GM12878 (cell line): ENCODE measurements at regions not wholly inside any gene's neighbourhood (a gene's known extent, or its start where the extent isn't known, plus 50 kb on each side); places are given as distances from the start of the nearest gene placed in this dataset.

Experiments used
- ATAC-seq: fragments of 200-7000 bp; cut with Tn5 transposase; 3 replicates; pipeline ENCODE4 v1.9.1; 2020; ENCODE audit warnings: mild to moderate bottlenecking, moderate library complexity
- BruUV-seq: library from RNA; stranded (reverse); fragments of 400-500 nt; replicated peaks from 2 replicates; lab custom pipeline; 2021; lab: Mats Ljungman, UMichigan
- CTCF ChIA-PET: fragments of 300-600 bp; sonication (Branson Sonifier 250); formaldehyde crosslinking; extraction: SDS; loops from one replicate; lab custom pipeline; 2021; ENCODE audit warnings: inconsistent platforms; lab: Yijun Ruan, JAX
- POLR2A ChIA-PET: fragments of 350-600 bp; formaldehyde crosslinking; extraction: SDS; loops from one replicate; lab custom pipeline; 2021; ENCODE audit warnings: inconsistent platforms; lab: Charles Lee
- RAD21 ChIA-PET: fragments of 300-600 bp; sonication (Branson Sonifier 250); formaldehyde crosslinking; loops from one replicate; lab custom pipeline; 2023; ENCODE audit warnings: antibody characterized with exemption; ENCODE audit not compliant: unreplicated experiment; lab: Charles Lee
- SMC1A ChIA-PET: fragments of 300-600 bp; sonication (Branson Sonifier 250); formaldehyde crosslinking; loops from one replicate; lab custom pipeline; 2023; ENCODE audit not compliant: unreplicated experiment, uncharacterized antibody; lab: Charles Lee
- DNase-seq: peaks from one replicate; pipeline ENCODE4 v3.0.0-alpha.2; 2011; ENCODE audit warnings: low read depth, low spot score
- FAIRE-seq: peaks from 3 replicates; lab custom pipeline; 2011; peaks lifted over from hg19 to GRCh38; lab: Jason Lieb, UNC
- H2AFZ ChIP-seq: 2 replicates; pipeline ENCODE4 v1.6.0; 2011; ENCODE audit warnings: low read depth, low read length, control low read depth; ENCODE audit not compliant: control insufficient read depth
- H3K27ac ChIP-seq: 2 replicates; pipeline ENCODE4 v1.5.1; 2011; ENCODE audit warnings: control low read depth; ENCODE audit not compliant: control insufficient read depth, insufficient read depth
- H3K27me3 ChIP-seq, 2 experiments: replicated peaks in 1 of 2; 2 replicates each; pipeline versions ENCODE4 v1.6.0 to v1.6.1; 2011; ENCODE audit warnings: low read length in 1 of 2; ENCODE audit not compliant: control insufficient read depth in 2 of 2, insufficient read depth in 2 of 2
- H3K36me3 ChIP-seq, 2 experiments: 2 replicates each; pipeline ENCODE4 v1.5.1; 2011; ENCODE audit warnings: low read length in 1 of 2; ENCODE audit not compliant: control insufficient read depth in 2 of 2, insufficient read depth in 2 of 2
- H3K4me1 ChIP-seq: 2 replicates; pipeline ENCODE4 v1.6.1; 2011; ENCODE audit warnings: mild to moderate bottlenecking, low read length, moderate library complexity, mixed read lengths; ENCODE audit not compliant: control insufficient read depth, insufficient read depth
- H3K4me2 ChIP-seq: 2 replicates; pipeline ENCODE4 v1.6.0; 2011; ENCODE audit warnings: control low read depth; ENCODE audit not compliant: control insufficient read depth, insufficient read depth
- H3K4me3 ChIP-seq: fragments of 200-600 bp; sonication (generic); 2 replicates; pipeline ENCODE4 v1.5.1; 2016
- H3K79me2 ChIP-seq: 2 replicates; pipeline ENCODE4 v1.6.0; 2011; ENCODE audit warnings: low read length; ENCODE audit not compliant: control insufficient read depth, insufficient read depth
- H3K9ac ChIP-seq: 2 replicates; pipeline ENCODE4 v1.8.0; 2011; ENCODE audit warnings: low read length, control low read depth, mixed read lengths; ENCODE audit not compliant: control insufficient read depth, insufficient read depth
- H3K9me3 ChIP-seq: replicated peaks from 3 replicates; pipeline ENCODE4 v1.5.1; 2011; ENCODE audit warnings: mild to moderate bottlenecking, low read length; ENCODE audit not compliant: control insufficient read depth, insufficient read depth
- H4K20me1 ChIP-seq: 2 replicates; pipeline ENCODE4 v1.6.0; 2011; ENCODE audit not compliant: control insufficient read depth, insufficient read depth
- BHLHE40 ChIP-seq, 2 experiments: fragments of 450-650 bp in 1 of 2; IDR thresholded peaks; 2 replicates each; pipeline ENCODE4 v1.6.1; 2011 to 2017; ENCODE audit warnings: low read depth in 2 of 2, borderline replicate concordance in 1 of 2, improper control_type of control experiment in 1 of 2, low read length in 1 of 2, mild to moderate bottlenecking in 1 of 2
- CBFB ChIP-seq: IDR thresholded peaks from 2 replicates; pipeline ENCODE4 v1.6.1; 2016; ENCODE audit warnings: antibody characterized with exemption, low read depth
- CHD4 ChIP-seq: fragments of 200-600 bp; sonication (generic); IDR thresholded peaks from 2 replicates; pipeline ENCODE4 v1.6.1; 2016; ENCODE audit warnings: mild to moderate bottlenecking
- CUX1 ChIP-seq: IDR thresholded peaks from 2 replicates; pipeline ENCODE4 v1.6.1; 2012; ENCODE audit warnings: improper control_type of control experiment, low read depth, low read length; ENCODE audit not compliant: insufficient replicate concordance
- EED ChIP-seq: sonication (generic); IDR thresholded peaks from 2 replicates; pipeline ENCODE4 v1.6.1; 2016; ENCODE audit warnings: antibody characterized with exemption, low read depth
- IRF3 ChIP-seq: fragments of 450-650 bp; IDR thresholded peaks from 2 replicates; pipeline ENCODE4 v1.6.1; 2014; ENCODE audit warnings: mild to moderate bottlenecking
- MTA2 ChIP-seq: fragments of 450-650 bp; IDR thresholded peaks from 2 replicates; pipeline ENCODE4 v1.6.1; 2016; ENCODE audit warnings: low read depth, mild to moderate bottlenecking, moderate library complexity
- MYC ChIP-seq: IDR thresholded peaks from 2 replicates; pipeline ENCODE4 v1.6.1; 2011; ENCODE audit warnings: mild to moderate bottlenecking, low read length, moderate library complexity, inconsistent platforms; ENCODE audit not compliant: insufficient read depth, insufficient replicate concordance, insufficient read length, severe bottlenecking
- NFIC ChIP-seq: IDR thresholded peaks from 2 replicates; pipeline ENCODE4 v1.6.1; 2012; ENCODE audit warnings: low read depth, mild to moderate bottlenecking, inconsistent platforms, low read length, moderate library complexity
- POLR2AphosphoS2 ChIP-seq: IDR thresholded peaks from 2 replicates; pipeline ENCODE4 v1.6.1; 2011; ENCODE audit warnings: low read depth, mild to moderate bottlenecking, low read length, improper control_type of control experiment, moderate library complexity
- PRDM15 ChIP-seq: fragments of 450-650 bp; formaldehyde crosslinking; IDR thresholded peaks from 2 replicates; pipeline ENCODE4 v1.4.0; 2020; ENCODE audit warnings: mild to moderate bottlenecking, moderate library complexity
- SRF ChIP-seq, 2 experiments: IDR thresholded peaks; 2 replicates each; pipeline ENCODE4 v1.6.1; 2011; ENCODE audit warnings: low read depth in 2 of 2, low read length in 2 of 2, mild to moderate bottlenecking in 1 of 2, moderate library complexity in 1 of 2
- ZBED1 ChIP-seq: IDR thresholded peaks from 2 replicates; pipeline ENCODE4 v1.6.1; 2016; ENCODE audit warnings: borderline replicate concordance
- ZNF384 ChIP-seq: IDR thresholded peaks from 2 replicates; pipeline ENCODE4 v1.6.1; 2012; ENCODE audit warnings: low read depth, mild to moderate bottlenecking, low read length, improper control_type of control experiment, borderline replicate concordance
- WGBS: methylation state at CpG from one replicate; pipeline ENCODE4 v1.1.6; 2016; ENCODE audit warnings: low lambda C conversion rate; ENCODE audit not compliant: insufficient replicate concordance, insufficient coverage; ENCODE audit errors: missing lambda C conversion rate; 5-methylcytosine and 5-hydroxymethylcytosine counted together
- in situ Hi-C: fragments of 300-500 bp; cut with MboI; formaldehyde crosslinking; loops from 9 replicates; pipeline ENCODE4 v1.14.3; 2018; ENCODE audit warnings: mixed read lengths
- intact Hi-C: fragments of 100-400 bp; cut with micrococcal nuclease; formaldehyde crosslinking; loops from one replicate; pipeline ENCODE4 v1.14.2; 2022; ENCODE audit not compliant: unreplicated experiment

- intact Hi-C loops (no loop called here), in situ Hi-C loops (no loop called here)
- H3K4me3 ChIP-seq: no peak overlapping the region
- H3K36me3 ChIP-seq: no peaks in the 10 kb centered on the region
- SMC1A ChIA-PET: no interaction called here
- CTCF ChIA-PET: no interaction called here
- H2AFZ ChIP-seq: no peak overlapping the region
- no peak for DNase-seq
- H3K27ac ChIP-seq: no peak overlapping the region
- H3K9ac ChIP-seq: no peak overlapping the region
- no peaks in the 10 kb centered on the region for H4K20me1 ChIP-seq
- RAD21 ChIA-PET: no interaction called here
- H3K27me3 ChIP-seq: no peaks in the 10 kb centered on the region
- no peak for ATAC-seq
- WGBS: 68% methylated on average over 2 of the region's 2 CpGs
- no peaks in the 10 kb centered on the region for H3K79me2 ChIP-seq
- no peak overlapping the region for H3K4me2 ChIP-seq
- FAIRE-seq: no peak
- POLR2A ChIA-PET: no interaction called here
- no TSS peak for BruUV-seq
- peaks cover 3% of the 10 kb centered on the region; the same call in 1 of the 2 replicates for H3K4me1 ChIP-seq
- peaks cover 9% of the 10 kb centered on the region for H3K9me3 ChIP-seq
- no peak for TF ChIP-seq POLR2AphosphoS2
- no peak for TF ChIP-seq ZNF384
- TF ChIP-seq CUX1: no peak
- no peak for TF ChIP-seq CBFB
- no peak for TF ChIP-seq PRDM15
- TF ChIP-seq NFIC: no peak
- TF ChIP-seq MTA2: no peak
- TF ChIP-seq ZBED1: no peak
- no peak for TF ChIP-seq SRF (IDR thresholded peaks at IDR 0.05; ENCODE audit: low read depth in 2 of 2, low read length in 2 of 2)
- TF ChIP-seq IRF3: no peak
- TF ChIP-seq MYC: no peak
- TF ChIP-seq EED: no peak
- no peak for TF ChIP-seq BHLHE40 (IDR thresholded peaks at IDR 0.05; ENCODE audit: borderline replicate concordance in 1 of 2, low read depth in 2 of 2, low read length in 1 of 2)
- TF ChIP-seq CHD4: no peak
Observed at GRCh38 chr6:148658681-148659430, 88.0 kb upstream of the UST start.
